BLaER1 treated with 17β-estradiol and CSF1 and Interleukin-3, amounts not matched to agents 10 nM and 100 nM (cell line): ENCODE measurements at regions not wholly inside any gene's neighbourhood (a gene's known extent, or its start where the extent isn't known, plus 50 kb on each side); places are given as distances from the start of the nearest gene placed in this dataset.
"Not testable (repeated sequence)": the region's sequence is repeated elsewhere in the genome, so short reads cannot be mapped to it uniquely, and the experiment has no call there.

ENCODE experiments used
- H3K27ac ChIP-seq, 11 experiments: shearing (Covaris generic); formaldehyde crosslinking; 2 replicates each; pipeline ENCODE4 v1.8.1; 2022
- H3K27me3 ChIP-seq, 11 experiments: shearing (Covaris generic); formaldehyde crosslinking; 2 replicates each; pipeline ENCODE4 v1.8.1; 2022
- H3K36me3 ChIP-seq, 11 experiments: shearing (Covaris generic); formaldehyde crosslinking; 2 replicates each; pipeline ENCODE4 v1.8.1; 2022
- H3K4me1 ChIP-seq, 10 experiments: shearing (Covaris generic); formaldehyde crosslinking; 2 replicates each; pipeline ENCODE4 v1.8.1; 2022
- H3K4me2 ChIP-seq, 11 experiments: shearing (Covaris generic); formaldehyde crosslinking; 2 replicates each; pipeline ENCODE4 v1.8.1; 2022
- H3K4me3 ChIP-seq, 10 experiments: shearing (Covaris generic); formaldehyde crosslinking; 2 replicates each; pipeline ENCODE4 v1.8.1; 2022
- H3K9ac ChIP-seq, 11 experiments: shearing (Covaris generic); formaldehyde crosslinking; 2 replicates each; pipeline ENCODE4 v1.8.1; 2022
- H3K9me3 ChIP-seq, 11 experiments: shearing (Covaris generic); formaldehyde crosslinking; replicated peaks in 1 of 11; 2 replicates each; pipeline ENCODE4 v1.8.1; 2022
- H4K20me1 ChIP-seq, 11 experiments: shearing (Covaris generic); formaldehyde crosslinking; 2 replicates each; pipeline ENCODE4 v1.8.1; 2022
- Cebpa-rat ChIP-seq, 11 experiments: shearing (Covaris generic); IDR thresholded peaks; 2 replicates each; pipeline ENCODE4 v1.8.1; 2022

- Histone ChIP-seq H4K20me1 (no peaks in the 10 kb centered on the region), H3K27me3 (no peaks in the 10 kb centered on the region), H3K9ac (peak overlapping the region in 1 of 11 experiments; percentile 49; a peak in 1 of 22 replicates), H3K27ac (peak overlapping the region in 3 of 11 experiments; percentile 62 to 72 (median 66); a peak in 6 of 22 replicates), H3K4me3 (no peak overlapping the region), H3K36me3 (no peaks in the 10 kb centered on the region), H3K4me1 (peaks cover 0 to 24% (median 15%) of the 10 kb centered on the region in 10 experiments; a peak in 11 of 20 replicates), H3K4me2 (peak overlapping the region in 6 of 11 experiments; percentile 23 to 77 (median 59); a peak in 11 of 22 replicates), H3K9me3 (no peaks in the 10 kb centered on the region; a peak in 1 of 22 replicates)
- TF ChIP-seq Cebpa-rat (IDR thresholded peaks at IDR 0.05): no peak
Measured at GRCh38 chr10:22816298-22816653, 101.9 kb upstream of the PIP4K2A start.

GRCh38 chr10:22810643-22811465 is 96.5 kb upstream of the PIP4K2A start:
- H3K4me1 ChIP-seq: peaks cover 0 to 3% (median 0%) of the 10 kb centered on the region in 10 experiments; a peak in 5 of 20 replicates
- H3K4me3 ChIP-seq: no peak overlapping the region
- no peak for TF ChIP-seq Cebpa-rat (IDR thresholded peaks at IDR 0.05)
- no peak overlapping the region for H3K9ac ChIP-seq
- no peaks in the 10 kb centered on the region for H3K36me3 ChIP-seq
- no peak overlapping the region for H3K27ac ChIP-seq
- H3K9me3 ChIP-seq: peaks cover 0 to 9% (median 0%) of the 10 kb centered on the region in 11 experiments; a peak in 5 of 22 replicates
- no peaks in the 10 kb centered on the region; a peak in 1 of 22 replicates for H4K20me1 ChIP-seq
- peaks cover 1 to 13% (median 9%) of the 10 kb centered on the region in 11 experiments; a peak in 14 of 22 replicates for H3K27me3 ChIP-seq
- no peak overlapping the region for H3K4me2 ChIP-seq

GRCh38 chr10:22807238-22807637 is 92.9 kb upstream of the PIP4K2A start:
- Histone ChIP-seq H3K27me3 (peaks cover 16 to 49% (median 45%) of the 10 kb centered on the region in 11 experiments), H3K36me3 (no peaks in the 10 kb centered on the region), H3K4me3 (no peak overlapping the region), H3K9ac (no peak overlapping the region), H4K20me1 (no peaks in the 10 kb centered on the region; a peak in 1 of 22 replicates), H3K9me3 (peaks cover 0 to 9% (median 0%) of the 10 kb centered on the region in 11 experiments; a peak in 4 of 22 replicates), H3K27ac (no peak overlapping the region), H3K4me1 (no peaks in the 10 kb centered on the region), H3K4me2 (no peak overlapping the region)
- TF ChIP-seq Cebpa-rat (IDR thresholded peaks at IDR 0.05): no peak

DNA sequence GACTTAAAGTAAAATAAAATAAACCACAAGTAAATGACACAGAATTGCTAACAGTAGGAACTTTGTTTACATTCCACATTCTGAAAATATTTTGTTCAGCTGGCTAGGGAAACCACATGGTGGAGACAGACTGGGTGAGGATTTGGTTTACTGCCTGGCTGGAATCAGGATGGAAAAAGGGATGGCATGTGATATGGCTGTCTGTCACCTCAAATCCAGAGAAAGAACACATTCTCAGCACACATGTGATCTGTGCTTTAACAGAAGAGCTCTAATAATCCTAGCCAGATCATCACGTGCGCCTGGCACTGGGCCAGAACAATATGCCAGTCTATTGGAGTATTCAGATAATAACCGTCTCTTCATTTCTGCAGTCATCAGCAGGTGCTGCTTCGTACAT is 90.9 kb upstream of the PIP4K2A start:
- no peak overlapping the region for H3K4me3 ChIP-seq
- no peaks in the 10 kb centered on the region for H3K4me1 ChIP-seq
- no peak for TF ChIP-seq Cebpa-rat (IDR thresholded peaks at IDR 0.05)
- H3K27me3 ChIP-seq: peaks cover 35 to 69% (median 64%) of the 10 kb centered on the region in 11 experiments
- H4K20me1 ChIP-seq: peaks cover 0 to 2% (median 0%) of the 10 kb centered on the region in 11 experiments; a peak in 3 of 22 replicates
- no peaks in the 10 kb centered on the region for H3K36me3 ChIP-seq
- H3K9ac ChIP-seq: no peak overlapping the region
- H3K27ac ChIP-seq: no peak overlapping the region
- H3K9me3 ChIP-seq: peaks cover 0 to 11% (median 2%) of the 10 kb centered on the region in 11 experiments; a peak in 7 of 22 replicates
- no peak overlapping the region for H3K4me2 ChIP-seq

DNA sequence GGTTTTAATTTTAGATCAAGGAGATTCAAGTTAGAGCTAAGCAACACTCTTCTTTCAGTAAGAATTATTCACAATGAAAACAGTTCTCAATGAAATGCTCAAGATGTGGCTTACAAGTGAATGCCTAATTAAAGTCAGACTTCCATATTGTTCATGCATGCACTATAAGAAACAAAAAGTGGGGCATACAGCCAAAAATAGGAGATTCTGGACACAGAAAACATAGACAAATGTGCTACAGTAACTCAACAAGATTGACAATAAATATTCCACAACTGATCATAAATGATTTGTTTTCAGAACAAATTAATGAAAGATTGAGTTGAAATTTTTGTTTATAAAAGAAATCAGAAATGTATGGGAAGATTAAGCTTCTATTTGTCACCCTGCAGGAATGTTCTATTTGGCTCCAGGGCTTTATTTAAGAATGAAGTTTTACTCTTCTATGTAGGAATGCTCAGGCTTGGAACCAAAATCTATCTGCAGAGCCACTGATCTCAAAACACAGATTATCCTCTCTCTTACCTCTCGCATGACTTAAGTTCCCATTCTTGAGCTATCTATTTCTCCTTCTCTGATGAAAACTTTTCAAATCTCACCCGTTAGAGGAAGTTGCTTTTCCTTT is 89.0 kb upstream of the PIP4K2A start:
- no peaks in the 10 kb centered on the region for H3K36me3 ChIP-seq
- no peak overlapping the region for H3K4me2 ChIP-seq
- no peak overlapping the region for H3K4me3 ChIP-seq
- H3K9ac ChIP-seq: no peak overlapping the region
- H3K9me3 ChIP-seq: peaks cover 0 to 16% (median 8%) of the 10 kb centered on the region in 11 experiments; a peak in 13 of 22 replicates
- TF ChIP-seq Cebpa-rat (IDR thresholded peaks at IDR 0.05): no peak
- peaks cover 52 to 88% (median 81%) of the 10 kb centered on the region in 11 experiments for H3K27me3 ChIP-seq
- no peaks in the 10 kb centered on the region for H3K4me1 ChIP-seq
- H4K20me1 ChIP-seq: peaks cover 0 to 12% (median 0%) of the 10 kb centered on the region in 11 experiments; a peak in 5 of 22 replicates
- no peak overlapping the region for H3K27ac ChIP-seq

GRCh38 chr10:22801785-22802184 is 87.4 kb upstream of the PIP4K2A start:
- H4K20me1 ChIP-seq: peaks cover 0 to 12% (median 0%) of the 10 kb centered on the region in 11 experiments; a peak in 5 of 22 replicates
- peaks cover 0 to 16% (median 8%) of the 10 kb centered on the region in 11 experiments; a peak in 13 of 22 replicates for H3K9me3 ChIP-seq
- no peaks in the 10 kb centered on the region for H3K4me1 ChIP-seq
- no peaks in the 10 kb centered on the region for H3K36me3 ChIP-seq
- TF ChIP-seq Cebpa-rat (IDR thresholded peaks at IDR 0.05): no peak
- peaks cover 63 to 98% (median 97%) of the 10 kb centered on the region in 11 experiments for H3K27me3 ChIP-seq
- no peak overlapping the region for H3K4me3 ChIP-seq
- no peak overlapping the region for H3K27ac ChIP-seq
- H3K4me2 ChIP-seq: no peak overlapping the region
- no peak overlapping the region for H3K9ac ChIP-seq

DNA sequence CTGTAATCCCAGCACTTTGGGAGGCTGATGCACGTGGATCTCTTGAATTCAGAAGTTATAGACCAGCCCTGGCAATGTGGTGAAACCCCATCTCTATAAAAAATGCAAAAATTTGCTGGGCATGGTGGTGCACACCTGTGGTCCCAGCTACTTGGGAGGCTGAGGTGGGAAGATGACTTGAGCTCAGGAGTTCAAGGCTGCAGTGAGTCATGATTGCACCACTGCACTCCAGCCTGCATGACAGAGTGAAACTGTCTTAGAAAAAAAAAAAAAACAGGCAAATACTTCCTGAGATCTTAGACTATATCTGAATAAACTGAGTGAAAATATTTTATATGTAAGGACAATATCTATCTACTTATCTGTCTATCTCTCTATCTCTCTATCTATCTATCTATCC is 83.4 kb upstream of the PIP4K2A start:
- not testable (repeated sequence) for H3K9ac ChIP-seq
- H4K20me1 ChIP-seq: peaks cover 0 to 12% (median 0%) of the 10 kb centered on the region in 11 experiments; a peak in 4 of 22 replicates

DNA sequence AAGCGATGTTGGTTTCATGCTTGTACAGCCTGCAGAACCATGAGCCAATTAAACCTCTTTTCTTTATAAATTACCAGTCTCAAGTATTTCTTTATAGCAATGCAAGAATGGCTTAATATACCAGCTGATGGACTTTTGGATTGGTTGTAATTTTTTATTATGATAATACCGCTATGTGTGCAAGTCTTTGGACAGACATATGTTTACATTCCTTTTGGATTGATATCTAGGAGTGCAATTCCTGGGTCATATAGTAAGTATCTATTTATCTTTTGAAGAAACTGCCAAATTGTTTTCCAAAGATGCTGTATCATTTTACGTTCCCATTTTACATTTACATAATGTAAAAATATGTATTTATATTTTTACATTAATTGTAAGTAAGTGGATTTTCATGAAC is 81.2 kb upstream of the PIP4K2A start:
- Histone ChIP-seq H3K36me3 (no peaks in the 10 kb centered on the region), H3K27ac (no peak overlapping the region), H4K20me1 (peaks cover 0 to 12% (median 0%) of the 10 kb centered on the region in 11 experiments; a peak in 4 of 22 replicates), H3K4me3 (no peak overlapping the region), H3K9me3 (peaks cover 0 to 16% (median 8%) of the 10 kb centered on the region in 11 experiments; a peak in 12 of 22 replicates), H3K4me2 (no peak overlapping the region), H3K9ac (no peak overlapping the region), H3K27me3 (peaks cover 42 to 81% (median 62%) of the 10 kb centered on the region in 11 experiments), H3K4me1 (no peaks in the 10 kb centered on the region)
- TF ChIP-seq Cebpa-rat (IDR thresholded peaks at IDR 0.05): no peak

More for the DNA sequence above, 83.4 kb upstream of the PIP4K2A start:
- H3K9me3 ChIP-seq: peaks cover 0 to 16% (median 8%) of the 10 kb centered on the region in 11 experiments; a peak in 13 of 22 replicates
- not testable (repeated sequence) for H3K4me1 ChIP-seq, H3K4me3 ChIP-seq, H3K4me2 ChIP-seq, H3K36me3 ChIP-seq, H3K27ac ChIP-seq
- H3K27me3 ChIP-seq: peaks cover 59 to 95% (median 79%) of the 10 kb centered on the region in 11 experiments

DNA sequence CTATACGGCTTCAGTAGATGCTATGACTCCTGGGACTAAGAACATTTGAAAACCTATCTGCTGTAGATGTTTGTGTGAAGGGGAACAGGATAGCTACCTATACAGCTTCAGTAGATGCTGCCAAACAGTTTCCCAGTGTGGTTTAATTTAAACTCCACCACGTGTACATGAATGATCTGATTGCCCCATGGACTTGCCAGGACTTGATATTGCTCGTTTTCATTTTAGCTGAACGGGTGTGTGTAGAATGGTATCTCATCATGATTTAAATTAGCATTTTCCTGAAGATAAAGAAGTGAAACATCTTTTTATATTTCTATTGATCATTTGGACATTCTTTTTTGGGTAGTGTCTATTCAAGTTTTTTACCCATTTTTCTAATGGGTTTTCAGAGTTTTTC is 77.8 kb upstream of the PIP4K2A start:
- Histone ChIP-seq H3K27me3 (peaks cover 11 to 50% (median 32%) of the 10 kb centered on the region in 11 experiments; a peak in 21 of 22 replicates), H3K4me3 (no peak overlapping the region), H4K20me1 (no peaks in the 10 kb centered on the region), H3K36me3 (no peaks in the 10 kb centered on the region), H3K4me2 (no peak overlapping the region), H3K27ac (no peak overlapping the region), H3K4me1 (no peaks in the 10 kb centered on the region), H3K9ac (no peak overlapping the region), H3K9me3 (peaks cover 0 to 14% (median 0%) of the 10 kb centered on the region in 11 experiments; a peak in 5 of 22 replicates)
- TF ChIP-seq Cebpa-rat (IDR thresholded peaks at IDR 0.05): no peak
